22Rv1 (cell line): ENCODE measurements at regions not wholly inside any gene's neighbourhood (a gene's known extent, or its start where the extent isn't known, plus 50 kb on each side); places are given as distances from the start of the nearest gene placed in this dataset.

Experiments used
- ZFX ChIP-seq: fragments of 450-650 bp; IDR thresholded peaks from 2 replicates; pipeline ENCODE4 v1.6.1; 2017; ENCODE audit warnings: antibody characterized with exemption, borderline replicate concordance
- TF ChIP-seq, protein P1 (sequence below): fragments of 450-650 bp; IDR thresholded peaks from 2 replicates; pipeline ENCODE4 v1.5.1; 2017; ENCODE audit warnings: mild to moderate bottlenecking

DNA sequence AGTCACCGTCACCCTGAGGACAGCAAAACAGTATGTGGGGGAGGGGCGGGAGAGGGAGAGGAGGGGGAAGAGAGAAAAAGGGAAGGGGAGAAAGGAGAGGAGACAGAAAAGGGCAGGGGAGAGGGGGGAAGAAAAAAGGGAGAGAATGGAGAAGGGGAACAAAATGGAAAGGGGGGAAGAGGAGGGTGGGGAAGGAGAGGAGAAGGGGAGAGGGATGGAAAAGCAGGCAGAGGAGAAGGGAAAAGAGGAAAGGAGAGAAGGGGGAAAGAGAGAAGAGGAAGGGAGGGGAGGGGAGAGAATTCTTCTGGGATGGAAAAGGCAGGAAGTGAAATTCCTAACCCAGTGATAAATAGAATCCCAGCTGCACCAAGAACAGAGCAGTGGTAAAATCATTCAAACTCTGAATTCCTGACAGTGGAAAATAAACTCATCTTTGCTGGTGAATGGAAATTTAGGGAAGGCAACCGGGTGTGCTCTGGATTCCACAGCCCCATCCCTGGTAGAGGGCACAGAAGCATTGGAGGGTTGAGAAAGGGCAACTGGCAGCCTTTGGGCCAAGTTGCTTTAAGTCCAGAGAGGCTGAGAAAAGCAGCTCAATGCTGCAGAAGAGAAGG lies 244.2 kb downstream of the BCOR start:
- TF ChIP-seq, protein P1, sequence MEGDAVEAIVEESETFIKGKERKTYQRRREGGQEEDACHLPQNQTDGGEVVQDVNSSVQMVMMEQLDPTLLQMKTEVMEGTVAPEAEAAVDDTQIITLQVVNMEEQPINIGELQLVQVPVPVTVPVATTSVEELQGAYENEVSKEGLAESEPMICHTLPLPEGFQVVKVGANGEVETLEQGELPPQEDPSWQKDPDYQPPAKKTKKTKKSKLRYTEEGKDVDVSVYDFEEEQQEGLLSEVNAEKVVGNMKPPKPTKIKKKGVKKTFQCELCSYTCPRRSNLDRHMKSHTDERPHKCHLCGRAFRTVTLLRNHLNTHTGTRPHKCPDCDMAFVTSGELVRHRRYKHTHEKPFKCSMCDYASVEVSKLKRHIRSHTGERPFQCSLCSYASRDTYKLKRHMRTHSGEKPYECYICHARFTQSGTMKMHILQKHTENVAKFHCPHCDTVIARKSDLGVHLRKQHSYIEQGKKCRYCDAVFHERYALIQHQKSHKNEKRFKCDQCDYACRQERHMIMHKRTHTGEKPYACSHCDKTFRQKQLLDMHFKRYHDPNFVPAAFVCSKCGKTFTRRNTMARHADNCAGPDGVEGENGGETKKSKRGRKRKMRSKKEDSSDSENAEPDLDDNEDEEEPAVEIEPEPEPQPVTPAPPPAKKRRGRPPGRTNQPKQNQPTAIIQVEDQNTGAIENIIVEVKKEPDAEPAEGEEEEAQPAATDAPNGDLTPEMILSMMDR = no peak
- TF ChIP-seq ZFX = no peak
